Ovary (tissue), 7 donors: ENCODE measurements at regions not wholly inside any gene's neighbourhood (a gene's known extent, or its start where the extent isn't known, plus 50 kb on each side); places are given as distances from the start of the nearest gene placed in this dataset.

Experiments
- DNase-seq, 5 donors: peaks; one replicate each; pipeline ENCODE4 v3.0.0-alpha.2; 2019 to 2020
- H3K27ac ChIP-seq, 2 donors: fragments of 200-600 bp; one replicate each; pipeline versions ENCODE4 v1.5.1 to v1.8.0; 2019 to 2022
- H3K27me3 ChIP-seq: fragments of 200-600 bp; one replicate; pipeline ENCODE4 v1.8.0; 2022
- H3K36me3 ChIP-seq: fragments of 200-600 bp; sonication (generic); one replicate; pipeline ENCODE4 v1.5.1; 2019
- H3K4me1 ChIP-seq: one replicate; pipeline ENCODE4 v1.8.1; 2013; ENCODE audit warnings: mild to moderate bottlenecking, moderate library complexity; ENCODE audit not compliant: insufficient read depth
- H3K4me3 ChIP-seq: fragments of 200-600 bp; sonication (generic); one replicate; pipeline ENCODE4 v1.5.1; 2017
- H3K9me3 ChIP-seq, 2 donors: fragments of 200-600 bp in 1 of 2; sonication (generic) in 1 of 2; one replicate each; pipeline versions ENCODE4 v1.5.1 to v1.8.1; 2013 to 2019; ENCODE audit warnings: mild to moderate bottlenecking in 1 of 2, moderate library complexity in 1 of 2
- EP300 ChIP-seq: sonication (generic); formaldehyde crosslinking; IDR thresholded peaks from one replicate; pipeline ENCODE4 v1.6.1; 2017; ENCODE audit warnings: antibody characterized with exemption
- POLR2A ChIP-seq: fragments of 450-650 bp; IDR thresholded peaks from one replicate; pipeline ENCODE4 v1.6.1; 2017; ENCODE audit warnings: antibody characterized with exemption, mild to moderate bottlenecking, moderate library complexity
- WGBS, 3 donors: extraction: QIAGEN DNeasy Blood & Tissue Kit in 1 of 3; methylation state at CpG; one replicate each; pipeline versions ENCODE4 v1.1.5 to v1.1.7; 2013 to 2017; 5-methylcytosine and 5-hydroxymethylcytosine counted together
- intact Hi-C, 4 donors: fragments of 100-400 bp; cut with DNase I; formaldehyde crosslinking; loops; one replicate each; pipeline versions ENCODE4 v1.11.0 to v1.15.1; 2022 to 2023
- TF ChIP-seq, protein P1 (sequence below), 3 donors: fragments of 450-650 bp in 2 of 3; fragments of 200-600 bp in 1 of 3; IDR thresholded peaks; one replicate each; pipeline versions ENCODE4 v1.5.1 to v1.8.0; 2016 to 2022; ENCODE audit warnings: antibody characterized with exemption in 3 of 3, mild to moderate bottlenecking in 1 of 3
- donor health status: DM: no; HTN: no; CAD: no; lungs with moderate emphysema.
- donor health status: DM: no; HTN: no; CAD: no.
- donor health status: Bipolar disorder and iron deficiency.
- donor health status: DM: no; HTN: no; CAD: no.
- donor health status: DM: yes; HTN: yes; CAD: no.

DNA sequence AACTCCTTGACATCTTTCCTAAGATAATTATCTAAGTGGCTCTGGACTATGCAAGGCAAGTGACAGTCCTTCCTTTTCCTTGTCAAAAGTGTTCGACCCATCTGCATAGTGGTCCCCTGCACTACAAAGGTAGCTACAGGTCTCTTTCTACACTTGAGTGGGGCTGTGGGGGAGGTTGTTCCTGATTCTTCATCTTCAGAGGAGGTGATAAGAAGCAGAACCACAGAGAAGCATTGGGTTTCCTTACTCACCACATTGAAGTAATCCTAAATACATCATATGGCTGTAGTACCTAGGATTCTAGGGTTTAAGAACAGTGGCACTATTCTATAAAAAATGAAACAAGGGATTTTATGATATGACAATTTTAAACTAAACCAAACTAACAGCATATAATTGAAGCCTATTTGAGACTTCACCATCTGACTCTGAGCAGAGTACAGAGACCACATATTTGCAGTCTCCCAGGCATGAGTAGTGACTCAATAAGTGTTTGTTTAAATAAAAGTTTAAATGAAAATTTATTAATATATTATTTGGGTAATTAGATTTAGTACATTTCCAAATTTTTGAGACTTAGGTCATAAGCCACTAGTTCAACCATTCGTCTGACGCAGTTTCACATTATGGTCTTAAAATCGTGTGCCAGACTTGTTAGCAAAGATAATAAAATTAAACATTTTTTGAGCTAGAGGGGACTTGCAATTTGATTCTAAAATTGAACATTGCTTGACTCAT is 54.9 kb upstream of the NEK7 start:
- Histone ChIP-seq H3K9me3 (no peaks in the 10 kb centered on the region), H3K4me3 (no peak overlapping the region), H3K36me3 (no peaks in the 10 kb centered on the region), H3K27me3 (no peaks in the 10 kb centered on the region), H3K4me1 (no peaks in the 10 kb centered on the region), H3K27ac (no peak overlapping the region)
- intact Hi-C loops: no loop called here
- TF ChIP-seq EP300: no peak
- TF ChIP-seq, protein P1, sequence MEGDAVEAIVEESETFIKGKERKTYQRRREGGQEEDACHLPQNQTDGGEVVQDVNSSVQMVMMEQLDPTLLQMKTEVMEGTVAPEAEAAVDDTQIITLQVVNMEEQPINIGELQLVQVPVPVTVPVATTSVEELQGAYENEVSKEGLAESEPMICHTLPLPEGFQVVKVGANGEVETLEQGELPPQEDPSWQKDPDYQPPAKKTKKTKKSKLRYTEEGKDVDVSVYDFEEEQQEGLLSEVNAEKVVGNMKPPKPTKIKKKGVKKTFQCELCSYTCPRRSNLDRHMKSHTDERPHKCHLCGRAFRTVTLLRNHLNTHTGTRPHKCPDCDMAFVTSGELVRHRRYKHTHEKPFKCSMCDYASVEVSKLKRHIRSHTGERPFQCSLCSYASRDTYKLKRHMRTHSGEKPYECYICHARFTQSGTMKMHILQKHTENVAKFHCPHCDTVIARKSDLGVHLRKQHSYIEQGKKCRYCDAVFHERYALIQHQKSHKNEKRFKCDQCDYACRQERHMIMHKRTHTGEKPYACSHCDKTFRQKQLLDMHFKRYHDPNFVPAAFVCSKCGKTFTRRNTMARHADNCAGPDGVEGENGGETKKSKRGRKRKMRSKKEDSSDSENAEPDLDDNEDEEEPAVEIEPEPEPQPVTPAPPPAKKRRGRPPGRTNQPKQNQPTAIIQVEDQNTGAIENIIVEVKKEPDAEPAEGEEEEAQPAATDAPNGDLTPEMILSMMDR (IDR thresholded peaks at IDR 0.05): no peak
- no peak for TF ChIP-seq POLR2A
- DNase-seq: no peak
- 53 to 83% (median 63%) methylated on average over 4 of the region's 4 CpGs for WGBS, 3 donors

DNA sequence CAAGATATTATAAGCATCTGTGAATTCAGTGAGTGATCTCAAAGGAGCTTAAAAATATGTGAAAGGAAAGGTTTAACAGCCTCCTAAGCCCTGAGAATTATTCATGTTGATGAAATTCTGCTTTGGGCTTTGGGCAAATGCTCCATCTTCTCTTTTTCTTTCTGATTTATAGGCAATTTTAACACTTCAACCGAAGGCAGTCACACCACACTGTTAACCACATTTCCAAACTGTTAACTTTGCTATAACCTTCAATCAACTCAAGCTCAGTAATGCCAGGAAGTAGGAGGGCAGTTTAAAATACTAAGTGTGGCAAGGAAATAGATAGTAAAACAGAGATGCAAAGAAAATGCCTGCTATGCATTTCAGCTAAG is 54.4 kb upstream of the NEK7 start:
- no peak for TF ChIP-seq POLR2A
- TF ChIP-seq, protein P1 (IDR thresholded peaks at IDR 0.05): no peak
- TF ChIP-seq EP300: no peak

DNA sequence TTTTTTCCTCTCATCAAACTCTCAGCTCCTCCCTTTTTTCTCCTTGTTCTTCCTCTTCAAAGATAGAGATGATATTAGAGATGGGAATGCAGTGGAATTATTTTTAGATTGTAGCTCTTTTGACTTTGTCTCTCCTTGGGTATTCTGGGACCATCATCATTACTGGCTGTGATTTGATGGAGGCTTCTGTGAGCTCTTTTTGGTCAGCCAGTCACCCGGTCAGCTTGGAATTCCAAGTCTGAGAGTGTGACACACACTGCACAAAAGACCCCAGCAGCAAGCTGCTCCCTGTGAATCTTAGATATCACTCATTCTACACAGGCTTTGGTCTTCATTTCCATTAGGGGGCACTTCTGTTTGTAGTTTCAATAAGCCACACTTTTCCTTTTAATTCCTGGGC is 51.6 kb upstream of the NEK7 start:
- H3K9me3 ChIP-seq: no peaks in the 10 kb centered on the region
- no peak for TF ChIP-seq EP300
- TF ChIP-seq, protein P1 (IDR thresholded peaks at IDR 0.05): no peak
- no peak for TF ChIP-seq POLR2A
- WGBS, 3 donors: 88 to 93% (median 93%) methylated on average over 1 of the region's 1 CpG
- DNase-seq: no peak
- no peaks in the 10 kb centered on the region for H3K4me1 ChIP-seq
- intact Hi-C loops: no loop called here
- H3K27ac ChIP-seq: no peak overlapping the region
- H3K4me3 ChIP-seq: no peak overlapping the region
- H3K27me3 ChIP-seq: no peaks in the 10 kb centered on the region
- H3K36me3 ChIP-seq: no peaks in the 10 kb centered on the region

More for the DNA sequence above, 54.4 kb upstream of the NEK7 start:
- no peak overlapping the region for H3K4me3 ChIP-seq
- H3K9me3 ChIP-seq: no peaks in the 10 kb centered on the region
- H3K27ac ChIP-seq: no peak overlapping the region
- WGBS, 3 donors: 13 to 37% (median 33%) methylated on average over 1 of the region's 1 CpG
- intact Hi-C loops: no loop called here
- no peaks in the 10 kb centered on the region for H3K4me1 ChIP-seq
- no peaks in the 10 kb centered on the region for H3K27me3 ChIP-seq
- no peak for DNase-seq
- no peaks in the 10 kb centered on the region for H3K36me3 ChIP-seq

DNA sequence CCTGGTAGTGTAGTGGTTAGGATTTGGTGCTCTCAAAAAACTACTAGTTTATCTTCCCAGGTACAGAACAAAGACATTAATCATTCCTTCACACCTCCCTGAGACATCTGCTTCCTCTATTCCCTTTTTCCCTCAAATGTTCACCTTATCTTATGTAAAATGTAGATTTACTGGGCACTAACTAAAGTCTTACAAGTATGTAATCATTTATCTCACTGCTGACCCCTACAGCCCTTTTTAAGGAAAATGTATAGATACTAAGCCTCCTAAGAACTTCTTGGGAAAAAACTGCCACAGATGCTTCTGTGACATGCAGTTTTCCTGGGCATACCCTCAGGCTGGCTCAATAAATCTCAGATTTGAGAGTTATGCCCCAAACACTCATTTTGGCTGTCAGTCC is 50.8 kb upstream of the NEK7 start:
- intact Hi-C loops: no loop called here
- H3K4me3 ChIP-seq: no peak overlapping the region
- TF ChIP-seq EP300 (no peak), POLR2A (no peak)
- TF ChIP-seq, protein P1 (IDR thresholded peaks at IDR 0.05): no peak
- no peak overlapping the region for H3K27ac ChIP-seq
- no peaks in the 10 kb centered on the region for H3K27me3 ChIP-seq
- DNase-seq: no peak
- no peaks in the 10 kb centered on the region for H3K4me1 ChIP-seq
- H3K9me3 ChIP-seq: no peaks in the 10 kb centered on the region
- H3K36me3 ChIP-seq: no peaks in the 10 kb centered on the region
